SH-SY5Y (cell line): ENCODE measurements at regions not wholly inside any gene's neighbourhood (a gene's known extent, or its start where the extent isn't known, plus 50 kb on each side); places are given as distances from the start of the nearest gene placed in this dataset.

Experiments used
- GATA2 ChIP-seq: IDR thresholded peaks from 2 replicates; pipeline ENCODE4 v1.6.1; 2011; ENCODE audit warnings: mild to moderate bottlenecking, low read depth, low read length
- GATA3 ChIP-seq: IDR thresholded peaks from 2 replicates; pipeline ENCODE4 v1.6.1; 2011; ENCODE audit warnings: low read depth, mild to moderate bottlenecking, low read length, moderate library complexity

DNA sequence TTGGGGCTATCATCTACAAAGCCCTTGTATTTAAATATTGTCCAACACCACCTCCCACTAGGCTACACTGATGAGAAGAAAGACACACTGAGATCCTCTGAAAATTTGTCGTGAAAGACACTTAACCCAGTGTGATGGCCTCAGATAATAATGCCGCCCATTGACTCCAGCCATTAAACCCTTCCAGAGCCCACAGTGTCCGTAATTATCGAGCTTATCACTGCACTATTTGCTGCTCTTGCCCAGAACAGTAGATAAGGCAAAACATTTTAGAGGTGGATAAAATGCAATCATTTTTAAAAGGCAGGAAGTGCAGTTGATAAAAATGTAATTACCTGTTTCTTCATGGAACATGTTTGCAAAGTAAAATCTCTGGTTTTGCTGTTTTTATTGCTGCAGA lies 121.3 kb upstream of the DDX18 start:
- TF ChIP-seq GATA2 = peak; percentile 96
- peak; percentile 90 for TF ChIP-seq GATA3
